ENCODE measurements at regions not wholly inside any gene's neighbourhood (a gene's known extent, or its start where the extent isn't known, plus 50 kb on each side); places are given as distances from the start of the nearest gene placed in this dataset.

DNA sequence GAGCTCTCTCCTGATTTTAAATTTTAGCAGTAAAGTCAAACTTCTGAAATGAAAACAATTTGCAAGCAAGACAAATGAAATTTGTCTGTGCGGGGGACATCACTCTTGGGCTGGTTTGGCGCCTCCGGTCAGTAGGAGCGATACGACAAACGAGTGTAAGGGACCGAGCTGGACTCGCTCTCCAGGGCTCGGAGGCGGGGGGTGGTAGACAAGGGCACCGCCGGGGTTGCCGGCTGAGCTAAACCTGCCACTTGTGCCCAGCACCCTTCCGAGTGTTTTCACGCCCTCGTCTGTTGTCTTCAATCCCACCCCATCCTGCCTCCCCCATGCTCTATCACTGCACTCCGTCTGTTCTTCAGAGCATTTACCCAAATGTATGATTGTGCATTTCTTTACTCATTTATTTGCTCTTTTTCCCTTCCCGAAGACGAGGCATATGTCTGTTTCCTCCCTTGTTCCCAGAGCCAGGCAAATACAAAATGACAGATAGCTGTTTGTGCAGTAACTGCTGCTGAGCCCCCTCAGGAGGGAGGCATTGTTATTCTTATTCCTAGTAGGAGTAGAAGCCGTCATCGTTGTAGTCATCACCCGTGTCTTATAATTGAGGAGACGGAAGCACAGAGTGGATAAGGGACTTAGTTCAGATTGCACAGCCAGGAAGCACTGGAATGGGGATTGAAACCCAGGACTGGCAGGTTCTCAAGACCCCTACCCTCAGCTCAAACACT, 62.8 kb upstream of the APCDD1L start:
- Histone ChIP-seq H3K79me2 (ENCODE audit: control insufficient read depth, insufficient read depth, low read length, poor library complexity) (no peaks in the 10 kb centered on the region), H3K4me3 (ENCODE audit: low read depth, low read length) (no peak overlapping the region), H3K4me2 (ENCODE audit: low read length) (no peak overlapping the region), H2BK5ac (ENCODE audit: low read depth, low read length, poor library complexity) (no peak overlapping the region), H3K4me1 (ENCODE audit: control insufficient read depth in 1 of 2, insufficient read depth in 2 of 2, low read length in 2 of 2) (peaks cover 0 to 2% of the 10 kb centered on the region in 2 experiments), H3K4ac (ENCODE audit: low read depth, low read length) (no peak overlapping the region), H2AK5ac (ENCODE audit: low read length) (no peak overlapping the region), H3K18ac (ENCODE audit: low read length) (no peak overlapping the region), H2BK120ac (ENCODE audit: insufficient read depth, low read length, poor library complexity) (no peak overlapping the region), H4K8ac (ENCODE audit: low read depth, low read length) (no peak overlapping the region), H3K79me1 (ENCODE audit: low read length) (no peaks in the 10 kb centered on the region), H4K12ac (ENCODE audit: low read depth, low read length) (no peak overlapping the region), H3K9ac (ENCODE audit: low read length) (no peak overlapping the region), H3K23ac (ENCODE audit: low read length) (no peak overlapping the region), H4K91ac (ENCODE audit: low read depth, low read length) (no peak overlapping the region), H2BK12ac (ENCODE audit: low read length) (no peak overlapping the region), H3K27ac (ENCODE audit: low read depth, low read length) (no peak overlapping the region), H3K36me3 (ENCODE audit: control insufficient read depth in 1 of 2, insufficient read depth in 2 of 2, low read length in 2 of 2) (no peaks in the 10 kb centered on the region), H3K14ac (ENCODE audit: low read length) (no peak overlapping the region), H2AFZ (ENCODE audit: insufficient read depth, low read length, poor library complexity) (no peak overlapping the region), H3K27me3 (ENCODE audit: insufficient read depth, low read length) (peaks cover 4% of the 10 kb centered on the region), H3K9me3 (ENCODE audit: insufficient read depth, low read depth, low read length) (peaks cover 4% of the 10 kb centered on the region)
- no peak for DNase-seq
- WGBS (ENCODE audit: extremely low coverage, insufficient coverage, insufficient read length) = no CpG with 5 or more reads among the region's 23 CpGs

- H3K4me3 ChIP-seq (ENCODE audit: low read depth, low read length) = no peak overlapping the region
- H3K23ac ChIP-seq (ENCODE audit: low read length) = no peak overlapping the region
- no peak overlapping the region for H4K8ac ChIP-seq (ENCODE audit: low read depth, low read length)
These were observed 62.1 kb upstream of the APCDD1L start for GRCh38 chr20:58577139-58577806.

DNA sequence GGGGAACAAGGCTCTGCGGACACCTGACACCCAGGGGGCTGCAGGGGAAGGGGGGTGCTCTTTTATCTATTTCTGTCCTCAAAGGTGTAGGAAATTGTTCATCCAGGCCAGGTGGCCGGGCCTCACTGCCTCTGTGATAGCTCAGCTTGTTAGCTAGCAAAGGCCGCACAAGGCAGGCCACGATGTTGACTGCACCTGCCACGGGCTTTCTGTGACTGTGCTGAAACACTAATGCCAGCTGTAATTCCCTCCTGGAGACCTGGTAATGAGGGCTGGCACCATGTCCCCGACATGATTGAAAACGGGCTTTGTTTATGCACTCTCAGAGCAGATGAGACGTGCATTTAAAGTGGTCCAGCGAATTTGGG, 61.4 kb upstream of the APCDD1L start:
- Histone ChIP-seq H3K4ac (ENCODE audit: low read depth, low read length) (no peak overlapping the region), H2AFZ (ENCODE audit: insufficient read depth, low read length, poor library complexity) (no peak overlapping the region), H3K14ac (ENCODE audit: low read length) (no peak overlapping the region), H3K79me1 (ENCODE audit: low read length) (peaks cover 3% of the 10 kb centered on the region), H3K79me2 (ENCODE audit: control insufficient read depth, insufficient read depth, low read length, poor library complexity) (no peaks in the 10 kb centered on the region), H2AK5ac (ENCODE audit: low read length) (no peak overlapping the region), H3K4me2 (ENCODE audit: low read length) (no peak overlapping the region), H3K27me3 (ENCODE audit: insufficient read depth, low read length) (peaks cover 4% of the 10 kb centered on the region), H2BK5ac (ENCODE audit: low read depth, low read length, poor library complexity) (no peak overlapping the region), H3K18ac (ENCODE audit: low read length) (no peak overlapping the region), H4K12ac (ENCODE audit: low read depth, low read length) (no peak overlapping the region), H3K9me3 (ENCODE audit: insufficient read depth, low read depth, low read length) (peaks cover 4% of the 10 kb centered on the region), H4K91ac (ENCODE audit: low read depth, low read length) (no peak overlapping the region), H3K36me3 (ENCODE audit: control insufficient read depth in 1 of 2, insufficient read depth in 2 of 2, low read length in 2 of 2) (no peaks in the 10 kb centered on the region), H3K4me1 (ENCODE audit: control insufficient read depth in 1 of 2, insufficient read depth in 2 of 2, low read length in 2 of 2) (peaks cover 2 to 7% of the 10 kb centered on the region in 2 experiments), H3K4me3 (ENCODE audit: low read depth, low read length) (no peak overlapping the region), H2BK12ac (ENCODE audit: low read length) (no peak overlapping the region), H3K27ac (ENCODE audit: low read depth, low read length) (no peak overlapping the region), H4K8ac (ENCODE audit: low read depth, low read length) (no peak overlapping the region), H2BK120ac (ENCODE audit: insufficient read depth, low read length, poor library complexity) (no peak overlapping the region), H3K9ac (ENCODE audit: low read length) (no peak overlapping the region), H3K23ac (ENCODE audit: low read length) (no peak overlapping the region)
- no peak for DNase-seq
- no CpG with 5 or more reads among the region's 9 CpGs for WGBS (ENCODE audit: extremely low coverage, insufficient coverage, insufficient read length)

More at GRCh38 chr20:58577139-58577806, 62.1 kb upstream of the APCDD1L start:
- Histone ChIP-seq H2BK120ac (ENCODE audit: insufficient read depth, low read length, poor library complexity) (no peak overlapping the region), H3K79me2 (ENCODE audit: control insufficient read depth, insufficient read depth, low read length, poor library complexity) (no peaks in the 10 kb centered on the region), H2AK5ac (ENCODE audit: low read length) (no peak overlapping the region), H4K12ac (ENCODE audit: low read depth, low read length) (no peak overlapping the region), H3K4ac (ENCODE audit: low read depth, low read length) (no peak overlapping the region), H2BK12ac (ENCODE audit: low read length) (no peak overlapping the region), H3K79me1 (ENCODE audit: low read length) (peaks cover 1% of the 10 kb centered on the region), H3K18ac (ENCODE audit: low read length) (no peak overlapping the region), H3K14ac (ENCODE audit: low read length) (no peak overlapping the region), H4K91ac (ENCODE audit: low read depth, low read length) (no peak overlapping the region), H3K27ac (ENCODE audit: low read depth, low read length) (no peak overlapping the region), H2BK5ac (ENCODE audit: low read depth, low read length, poor library complexity) (no peak overlapping the region), H3K4me1 (ENCODE audit: control insufficient read depth in 1 of 2, insufficient read depth in 2 of 2, low read length in 2 of 2) (peaks cover 0 to 3% of the 10 kb centered on the region in 2 experiments), H2AFZ (ENCODE audit: insufficient read depth, low read length, poor library complexity) (no peak overlapping the region), H3K9ac (ENCODE audit: low read length) (no peak overlapping the region), H3K4me2 (ENCODE audit: low read length) (no peak overlapping the region), H3K9me3 (ENCODE audit: insufficient read depth, low read depth, low read length) (peaks cover 4% of the 10 kb centered on the region), H3K36me3 (ENCODE audit: control insufficient read depth in 1 of 2, insufficient read depth in 2 of 2, low read length in 2 of 2) (no peaks in the 10 kb centered on the region), H3K27me3 (ENCODE audit: insufficient read depth, low read length) (peaks cover 4% of the 10 kb centered on the region)
- no CpG with 5 or more reads among the region's 13 CpGs for WGBS (ENCODE audit: extremely low coverage, insufficient coverage, insufficient read length)
- no peak for DNase-seq

GRCh38 chr20:58575776-58576602, 60.8 kb upstream of the APCDD1L start:
- H3K4me2 ChIP-seq (ENCODE audit: low read length) = no peak overlapping the region
- WGBS (ENCODE audit: extremely low coverage, insufficient coverage, insufficient read length) = no CpG with 5 or more reads among the region's 24 CpGs
- H3K4me3 ChIP-seq (ENCODE audit: low read depth, low read length) = no peak overlapping the region
- H2BK120ac ChIP-seq (ENCODE audit: insufficient read depth, low read length, poor library complexity) = no peak overlapping the region
- no peak for DNase-seq
- peaks cover 2 to 7% of the 10 kb centered on the region in 2 experiments for H3K4me1 ChIP-seq (ENCODE audit: control insufficient read depth in 1 of 2, insufficient read depth in 2 of 2, low read length in 2 of 2)
- H2BK12ac ChIP-seq (ENCODE audit: low read length) = no peak overlapping the region
- no peak overlapping the region for H3K9ac ChIP-seq (ENCODE audit: low read length)
- H3K79me2 ChIP-seq (ENCODE audit: control insufficient read depth, insufficient read depth, low read length, poor library complexity) = no peaks in the 10 kb centered on the region
- no peaks in the 10 kb centered on the region for H3K36me3 ChIP-seq (ENCODE audit: control insufficient read depth in 1 of 2, insufficient read depth in 2 of 2, low read length in 2 of 2)
- H3K4ac ChIP-seq (ENCODE audit: low read depth, low read length) = no peak overlapping the region
- H2AK5ac ChIP-seq (ENCODE audit: low read length) = no peak overlapping the region
- H3K14ac ChIP-seq (ENCODE audit: low read length) = no peak overlapping the region
- H3K27me3 ChIP-seq (ENCODE audit: insufficient read depth, low read length) = peaks cover 4% of the 10 kb centered on the region
- no peak overlapping the region for H3K23ac ChIP-seq (ENCODE audit: low read length)
- no peak overlapping the region for H3K27ac ChIP-seq (ENCODE audit: low read depth, low read length)
- H4K91ac ChIP-seq (ENCODE audit: low read depth, low read length) = no peak overlapping the region
- no peak overlapping the region for H2AFZ ChIP-seq (ENCODE audit: insufficient read depth, low read length, poor library complexity)
- no peak overlapping the region for H4K12ac ChIP-seq (ENCODE audit: low read depth, low read length)
- H4K8ac ChIP-seq (ENCODE audit: low read depth, low read length) = no peak overlapping the region
- no peaks in the 10 kb centered on the region for H3K9me3 ChIP-seq (ENCODE audit: insufficient read depth, low read depth, low read length)
- peaks cover 3% of the 10 kb centered on the region for H3K79me1 ChIP-seq (ENCODE audit: low read length)
- H2BK5ac ChIP-seq (ENCODE audit: low read depth, low read length, poor library complexity) = no peak overlapping the region
- H3K18ac ChIP-seq (ENCODE audit: low read length) = no peak overlapping the region

All from trophoblast cell (in vitro differentiated cells and primary cell).